Left lung (tissue), 4 donors: ENCODE measurements at regions not wholly inside any gene's neighbourhood (a gene's known extent, or its start where the extent isn't known, plus 50 kb on each side); places are given as distances from the start of the nearest gene placed in this dataset.
A peak's percentile ranks its signal among the peaks of the same experiment; 100 is the strongest.

ENCODE experiments used
- ATAC-seq: fragments of 200-7000 bp; cut with Tn5 transposase; one replicate; pipeline ENCODE4 v1.9.1; 2020; ENCODE audit warnings: moderate library complexity
- DNase-seq, 4 donors: peaks; one replicate each; pipeline ENCODE4 v3.0.0-alpha.2; 2013 to 2020
- H3K27ac ChIP-seq, 2 donors: fragments of 200-600 bp; sonication (generic) in 1 of 2; one replicate each; pipeline versions ENCODE4 v1.5.0 to v1.8.0; 2020 to 2021
- H3K27me3 ChIP-seq, 2 donors: fragments of 200-600 bp; sonication (generic) in 1 of 2; one replicate each; pipeline versions ENCODE4 v1.5.0 to v1.8.0; 2020 to 2021
- H3K36me3 ChIP-seq, 2 donors: fragments of 200-600 bp; sonication (generic) in 1 of 2; one replicate each; pipeline versions ENCODE4 v1.5.0 to v1.8.0; 2020 to 2021
- H3K4me1 ChIP-seq, 2 donors: fragments of 200-600 bp; one replicate each; pipeline ENCODE4 v1.8.0; 2021
- H3K4me3 ChIP-seq, 2 donors: fragments of 200-600 bp; sonication (generic) in 1 of 2; one replicate each; pipeline versions ENCODE4 v1.5.0 to v1.8.0; 2020 to 2021; ENCODE audit warnings: mild to moderate bottlenecking in 1 of 2
- H3K9me3 ChIP-seq, 2 donors: fragments of 200-600 bp; sonication (generic) in 1 of 2; one replicate each; pipeline versions ENCODE4 v1.5.0 to v1.8.0; 2020 to 2021
- intact Hi-C, 2 donors: fragments of 100-400 bp; cut with DNase I; formaldehyde crosslinking; loops; one replicate each; pipeline versions ENCODE4 v1.11.2 to v1.14.2; 2022
- TF ChIP-seq, protein P1 (sequence below), 2 donors: fragments of 200-600 bp; sonication (generic) in 1 of 2; IDR thresholded peaks; one replicate each; pipeline versions ENCODE4 v1.5.0 to v1.8.0; 2021; ENCODE audit warnings: antibody characterized with exemption in 2 of 2
- donor health status: DM: no; HTN: yes; CAD: no.
- donor health status: DM: no; HTN: no; CAD: no.

DNA sequence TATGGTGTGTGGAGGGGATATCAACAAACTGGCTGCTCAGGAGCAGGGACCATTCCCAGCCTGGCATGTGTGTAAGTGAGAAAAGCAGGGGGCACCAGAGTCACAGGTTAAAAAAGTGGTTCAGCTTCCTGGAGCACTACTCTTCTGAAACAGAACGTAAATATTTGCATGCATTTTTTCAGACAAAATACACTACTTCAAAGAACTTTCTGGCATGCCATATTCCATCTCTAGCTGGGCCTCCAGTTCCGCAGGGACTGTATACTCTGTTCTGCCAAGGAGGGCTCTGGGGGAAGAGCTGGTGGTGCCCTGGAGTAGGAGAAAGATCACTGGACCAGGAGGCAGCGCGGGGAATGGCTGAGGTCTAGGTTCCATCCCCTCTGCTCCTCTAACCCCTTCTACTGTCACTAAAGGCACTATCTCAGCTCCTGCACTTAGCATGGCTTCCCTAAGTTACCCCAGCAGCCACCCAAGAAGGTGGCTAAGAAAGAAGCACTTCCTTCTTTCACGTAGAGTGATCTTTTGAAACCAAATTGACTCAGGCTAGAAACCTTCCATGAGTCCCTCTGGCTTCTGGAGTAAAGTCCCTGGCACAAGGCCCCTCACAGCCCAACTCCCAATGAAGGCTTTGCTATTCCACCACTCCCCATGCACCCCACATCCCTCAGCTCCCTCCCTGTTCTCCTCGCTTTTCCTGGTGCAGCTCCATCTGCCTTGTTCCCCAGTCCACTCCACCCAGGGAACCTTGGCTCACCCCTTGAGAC lies 57.6 kb upstream of the CABLES1 start:
- peak overlapping the region in 1 of 2 donors; percentile 15 for H3K27ac ChIP-seq
- H3K36me3 ChIP-seq, result no peaks in the 10 kb centered on the region
- H3K9me3 ChIP-seq, result no peaks in the 10 kb centered on the region
- intact Hi-C loops, result no loop called here
- no peaks in the 10 kb centered on the region for H3K27me3 ChIP-seq
- peak in 2 of 4 donors; percentile 18 to 61 for DNase-seq
- ATAC-seq, result peak; percentile 88
- no peak overlapping the region for H3K4me3 ChIP-seq
- peaks cover 8 to 20% of the 10 kb centered on the region in 2 donors for H3K4me1 ChIP-seq
- TF ChIP-seq, protein P1, sequence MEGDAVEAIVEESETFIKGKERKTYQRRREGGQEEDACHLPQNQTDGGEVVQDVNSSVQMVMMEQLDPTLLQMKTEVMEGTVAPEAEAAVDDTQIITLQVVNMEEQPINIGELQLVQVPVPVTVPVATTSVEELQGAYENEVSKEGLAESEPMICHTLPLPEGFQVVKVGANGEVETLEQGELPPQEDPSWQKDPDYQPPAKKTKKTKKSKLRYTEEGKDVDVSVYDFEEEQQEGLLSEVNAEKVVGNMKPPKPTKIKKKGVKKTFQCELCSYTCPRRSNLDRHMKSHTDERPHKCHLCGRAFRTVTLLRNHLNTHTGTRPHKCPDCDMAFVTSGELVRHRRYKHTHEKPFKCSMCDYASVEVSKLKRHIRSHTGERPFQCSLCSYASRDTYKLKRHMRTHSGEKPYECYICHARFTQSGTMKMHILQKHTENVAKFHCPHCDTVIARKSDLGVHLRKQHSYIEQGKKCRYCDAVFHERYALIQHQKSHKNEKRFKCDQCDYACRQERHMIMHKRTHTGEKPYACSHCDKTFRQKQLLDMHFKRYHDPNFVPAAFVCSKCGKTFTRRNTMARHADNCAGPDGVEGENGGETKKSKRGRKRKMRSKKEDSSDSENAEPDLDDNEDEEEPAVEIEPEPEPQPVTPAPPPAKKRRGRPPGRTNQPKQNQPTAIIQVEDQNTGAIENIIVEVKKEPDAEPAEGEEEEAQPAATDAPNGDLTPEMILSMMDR (IDR thresholded peaks at IDR 0.05), result peak in 1 of 2 donors; percentile 28

DNA sequence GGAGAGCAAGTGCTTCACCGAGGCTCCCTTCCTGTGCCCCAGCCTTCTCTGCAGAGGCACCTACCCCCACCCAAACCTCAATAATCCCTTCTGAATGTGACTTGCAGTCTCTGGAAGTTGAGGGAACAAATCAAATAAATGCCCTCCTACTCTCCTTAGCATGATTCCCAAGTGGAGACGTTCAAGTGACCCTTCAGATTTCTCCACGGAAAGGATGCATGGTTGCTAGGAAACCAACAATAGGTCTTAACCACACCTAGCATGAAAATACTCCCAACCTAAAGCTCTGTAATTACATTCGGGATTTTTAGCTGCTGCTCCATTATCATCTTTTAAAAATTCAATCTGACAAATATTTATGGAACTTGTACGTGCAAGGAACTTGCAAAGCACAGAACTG lies 50.2 kb upstream of the CABLES1 start:
- Histone ChIP-seq H3K36me3 (no peaks in the 10 kb centered on the region), H3K4me1 (no peaks in the 10 kb centered on the region), H3K27ac (no peak overlapping the region), H3K27me3 (no peaks in the 10 kb centered on the region), H3K9me3 (no peaks in the 10 kb centered on the region), H3K4me3 (no peak overlapping the region)
- DNase-seq (no peak), ATAC-seq (no peak)
- intact Hi-C loops, result no loop called here
- TF ChIP-seq, protein P1 (IDR thresholded peaks at IDR 0.05), result no peak
